Liver (tissue), 8 donors: ENCODE measurements at regions not wholly inside any gene's neighbourhood (a gene's known extent, or its start where the extent isn't known, plus 50 kb on each side); places are given as distances from the start of the nearest gene placed in this dataset.

Experiments used
- DNase-seq: peaks from one replicate; pipeline ENCODE4 v3.0.0-alpha.2; 2017; ENCODE audit warnings: low spot score
- H3K27ac ChIP-seq, 2 donors: one replicate each; pipeline ENCODE4 v1.7.0; 2013; ENCODE audit warnings: inconsistent platforms in 2 of 2, low read length in 2 of 2, control low read depth in 1 of 2, low read depth in 1 of 2, mild to moderate bottlenecking in 1 of 2
- H3K27me3 ChIP-seq, 4 donors: one replicate each; pipeline versions ENCODE4 v1.6.1 to v1.7.0; 2013; ENCODE audit warnings: low read length in 3 of 4, inconsistent platforms in 1 of 4, mild to moderate bottlenecking in 1 of 4, moderate library complexity in 1 of 4; ENCODE audit not compliant: control insufficient read depth in 4 of 4, insufficient read depth in 4 of 4
- H3K36me3 ChIP-seq, 4 donors: one replicate each; pipeline versions ENCODE4 v1.6.1 to v1.7.0; 2013; ENCODE audit warnings: low read length in 3 of 4, mild to moderate bottlenecking in 3 of 4, low read depth in 1 of 4, moderate library complexity in 1 of 4; ENCODE audit not compliant: control insufficient read depth in 4 of 4, insufficient read depth in 3 of 4
- H3K4me1 ChIP-seq, 4 donors: one replicate each; pipeline versions ENCODE4 v1.6.1 to v1.7.0; 2013; ENCODE audit warnings: low read length in 3 of 4, mild to moderate bottlenecking in 3 of 4, moderate library complexity in 1 of 4; ENCODE audit not compliant: control insufficient read depth in 4 of 4, insufficient read depth in 4 of 4
- H3K4me3 ChIP-seq, 3 donors: one replicate each; pipeline versions ENCODE4 v1.6.1 to v1.7.0; 2013; ENCODE audit warnings: low read length in 3 of 3, control low read depth in 1 of 3, low read depth in 1 of 3, mild to moderate bottlenecking in 1 of 3
- H3K9ac ChIP-seq, 2 donors: one replicate each; pipeline ENCODE4 v1.7.0; 2013; ENCODE audit warnings: low read length in 2 of 2, mild to moderate bottlenecking in 2 of 2, moderate library complexity in 2 of 2, control low read depth in 1 of 2, low read depth in 1 of 2
- H3K9me3 ChIP-seq, 4 donors: one replicate each; pipeline versions ENCODE4 v1.6.1 to v1.7.0; 2013; ENCODE audit warnings: low read length in 3 of 4; ENCODE audit not compliant: control insufficient read depth in 4 of 4
- EGR1 ChIP-seq, 2 donors: IDR thresholded peaks; 2 replicates each; pipeline ENCODE4 v1.6.1; 2016 to 2018; ENCODE audit warnings: antibody characterized with exemption in 2 of 2, low read depth in 2 of 2
- GABPA ChIP-seq, 2 donors: IDR thresholded peaks in 1 of 2; conservative IDR thresholded peaks in 1 of 2; 2 replicates each; pipeline ENCODE4 v1.6.1; 2016; ENCODE audit warnings: antibody characterized with exemption in 2 of 2, mild to moderate bottlenecking in 1 of 2, moderate library complexity in 1 of 2
- HNF4A ChIP-seq, 2 donors: conservative IDR thresholded peaks; 2 replicates each; pipeline ENCODE4 v1.6.1; 2016; ENCODE audit warnings: antibody characterized with exemption in 2 of 2, mild to moderate bottlenecking in 2 of 2
- HNF4G ChIP-seq: IDR thresholded peaks from 2 replicates; pipeline ENCODE4 v1.6.1; 2016; ENCODE audit warnings: antibody characterized with exemption
- JUND ChIP-seq, 2 donors: IDR thresholded peaks; 2 replicates each; pipeline ENCODE4 v1.6.1; 2016; ENCODE audit warnings: antibody characterized with exemption in 2 of 2
- NR2F2 ChIP-seq: IDR thresholded peaks from 2 replicates; pipeline ENCODE4 v1.6.1; 2016; ENCODE audit warnings: antibody characterized with exemption
- RAD21 ChIP-seq, 2 donors: IDR thresholded peaks; 2 replicates each; pipeline ENCODE4 v1.6.1; 2016; ENCODE audit warnings: antibody characterized with exemption in 2 of 2, mild to moderate bottlenecking in 2 of 2
- REST ChIP-seq: IDR thresholded peaks from 2 replicates; pipeline ENCODE4 v1.6.1; 2016; ENCODE audit warnings: antibody characterized with exemption, mild to moderate bottlenecking
- SP1 ChIP-seq: IDR thresholded peaks from 2 replicates; pipeline ENCODE4 v1.6.1; 2018; ENCODE audit warnings: antibody characterized with exemption, mild to moderate bottlenecking
- WGBS: extraction: QIAGEN DNeasy Blood & Tissue Kit; methylation state at CpG from one replicate; pipeline ENCODE4 v1.1.7; 2013; 5-methylcytosine and 5-hydroxymethylcytosine counted together
- TF ChIP-seq, protein P1 (sequence below): IDR thresholded peaks from 2 replicates; pipeline ENCODE4 v1.6.1; 2016; ENCODE audit warnings: antibody characterized with exemption
- TF ChIP-seq, protein P2 (sequence below): fragments of 150-350 bp; IDR thresholded peaks from 2 replicates; pipeline ENCODE4 v1.5.1; 2017; ENCODE audit warnings: improper control_type of control experiment, low read depth, low read length; ENCODE audit not compliant: missing input control
- TF ChIP-seq, protein P3 (sequence below): IDR thresholded peaks from 2 replicates; pipeline ENCODE4 v1.6.1; 2016; ENCODE audit warnings: antibody characterized with exemption
- donor health status: healthy.
- donor health status: healthy.
- donor health status: healthy.
- donor health status: healthy.
- donor health status: healthy.

GRCh38 chr7:142389544-142389943 is 131.7 kb upstream of the PRSS58 start:
- no peak overlapping the region for H3K4me3 ChIP-seq
- no peaks in the 10 kb centered on the region for H3K9me3 ChIP-seq
- WGBS = 69% methylated on average over 7 of the region's 7 CpGs
- TF ChIP-seq JUND (IDR thresholded peaks at IDR 0.05) (no peak), REST (no peak), SP1 (no peak), EGR1 (IDR thresholded peaks at IDR 0.05; ENCODE audit: low read depth in 2 of 2) (no peak), HNF4G (no peak), NR2F2 (no peak), GABPA (IDR thresholded peaks at IDR 0.05 in 1 of 2, conservative IDR thresholded peaks at IDR 0.05 in 1 of 2) (no peak), HNF4A (conservative IDR thresholded peaks at IDR 0.05) (no peak)
- TF ChIP-seq, protein P1, sequence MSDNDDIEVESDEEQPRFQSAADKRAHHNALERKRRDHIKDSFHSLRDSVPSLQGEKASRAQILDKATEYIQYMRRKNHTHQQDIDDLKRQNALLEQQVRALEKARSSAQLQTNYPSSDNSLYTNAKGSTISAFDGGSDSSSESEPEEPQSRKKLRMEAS = no peak
- TF ChIP-seq, protein P2, sequence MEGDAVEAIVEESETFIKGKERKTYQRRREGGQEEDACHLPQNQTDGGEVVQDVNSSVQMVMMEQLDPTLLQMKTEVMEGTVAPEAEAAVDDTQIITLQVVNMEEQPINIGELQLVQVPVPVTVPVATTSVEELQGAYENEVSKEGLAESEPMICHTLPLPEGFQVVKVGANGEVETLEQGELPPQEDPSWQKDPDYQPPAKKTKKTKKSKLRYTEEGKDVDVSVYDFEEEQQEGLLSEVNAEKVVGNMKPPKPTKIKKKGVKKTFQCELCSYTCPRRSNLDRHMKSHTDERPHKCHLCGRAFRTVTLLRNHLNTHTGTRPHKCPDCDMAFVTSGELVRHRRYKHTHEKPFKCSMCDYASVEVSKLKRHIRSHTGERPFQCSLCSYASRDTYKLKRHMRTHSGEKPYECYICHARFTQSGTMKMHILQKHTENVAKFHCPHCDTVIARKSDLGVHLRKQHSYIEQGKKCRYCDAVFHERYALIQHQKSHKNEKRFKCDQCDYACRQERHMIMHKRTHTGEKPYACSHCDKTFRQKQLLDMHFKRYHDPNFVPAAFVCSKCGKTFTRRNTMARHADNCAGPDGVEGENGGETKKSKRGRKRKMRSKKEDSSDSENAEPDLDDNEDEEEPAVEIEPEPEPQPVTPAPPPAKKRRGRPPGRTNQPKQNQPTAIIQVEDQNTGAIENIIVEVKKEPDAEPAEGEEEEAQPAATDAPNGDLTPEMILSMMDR = no peak
- H3K36me3 ChIP-seq = no peaks in the 10 kb centered on the region
- H3K9ac ChIP-seq = no peak overlapping the region
- DNase-seq = no peak
- H3K27me3 ChIP-seq = peaks cover 0 to 6% (median 0%) of the 10 kb centered on the region in 4 donors
- H3K4me1 ChIP-seq = no peaks in the 10 kb centered on the region
- H3K27ac ChIP-seq = no peak overlapping the region

- WGBS = 56% methylated on average over 8 of the region's 8 CpGs
Measured at GRCh38 chr7:142385491-142386340, 127.9 kb upstream of the PRSS58 start.

More at GRCh38 chr7:142385491-142386340, 127.9 kb upstream of the PRSS58 start:
- H3K9me3 ChIP-seq = no peaks in the 10 kb centered on the region
- peak; percentile 60 to 79 for TF ChIP-seq RAD21 (IDR thresholded peaks at IDR 0.05)
- TF ChIP-seq, protein P2 = peak; percentile 63
- no peak for TF ChIP-seq GABPA (IDR thresholded peaks at IDR 0.05 in 1 of 2, conservative IDR thresholded peaks at IDR 0.05 in 1 of 2)
- TF ChIP-seq, protein P3, sequence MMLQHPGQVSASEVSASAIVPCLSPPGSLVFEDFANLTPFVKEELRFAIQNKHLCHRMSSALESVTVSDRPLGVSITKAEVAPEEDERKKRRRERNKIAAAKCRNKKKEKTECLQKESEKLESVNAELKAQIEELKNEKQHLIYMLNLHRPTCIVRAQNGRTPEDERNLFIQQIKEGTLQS = peak; percentile 44
- H3K27ac ChIP-seq = no peak overlapping the region
- no peak overlapping the region for H3K4me3 ChIP-seq
- H3K27me3 ChIP-seq = no peaks in the 10 kb centered on the region
- no peak for DNase-seq
- H3K36me3 ChIP-seq = no peaks in the 10 kb centered on the region
- H3K4me1 ChIP-seq = no peaks in the 10 kb centered on the region
- no peak overlapping the region for H3K9ac ChIP-seq
